WTC11 (cell line): ENCODE measurements at regions not wholly inside any gene's neighbourhood (a gene's known extent, or its start where the extent isn't known, plus 50 kb on each side); places are given as distances from the start of the nearest gene placed in this dataset.

Experiments
- ATAC-seq: fragments of 200-7000 bp; cut with Tn5 transposase; 2 replicates; pipeline ENCODE4 v1.10.0; 2021; ENCODE audit warnings: mild to moderate bottlenecking, moderate library complexity
- CTCF ChIA-PET: fragments of 300-600 bp; sonication (Branson Sonifier 250); formaldehyde crosslinking; loops from one replicate; lab custom pipeline; 2021; ENCODE audit warnings: antibody characterized with exemption; lab: Charles Lee
- POLR2A ChIA-PET: fragments of 350-600 bp; sonication (Branson Sonifier 250); formaldehyde crosslinking; loops from one replicate; lab custom pipeline; 2021; ENCODE audit warnings: antibody characterized with exemption; lab: Charles Lee
- DNase-seq: peaks from one replicate; pipeline ENCODE4 v3.0.0; 2021; ENCODE audit warnings: low spot score
- H3K27ac Mint-ChIP-seq: 2 replicates; pipeline ENCODE4 v1.8.0; 2021; ENCODE audit warnings: mixed read lengths
- H3K27me3 Mint-ChIP-seq: 2 replicates; pipeline ENCODE4 v1.8.0; 2021; ENCODE audit warnings: low read depth, mild to moderate bottlenecking, moderate library complexity, mixed read lengths
- H3K36me3 Mint-ChIP-seq: 2 replicates; pipeline ENCODE4 v1.8.0; 2021; ENCODE audit warnings: mixed read lengths
- H3K4me1 Mint-ChIP-seq: 2 replicates; pipeline ENCODE4 v1.8.0; 2022; ENCODE audit warnings: mixed read lengths
- H3K4me3 Mint-ChIP-seq: 2 replicates; pipeline ENCODE4 v1.8.0; 2021; ENCODE audit warnings: mild to moderate bottlenecking, moderate library complexity, mixed read lengths
- H3K9me3 Mint-ChIP-seq: 2 replicates; pipeline ENCODE4 v1.8.0; 2021; ENCODE audit warnings: mixed read lengths
- ATF6 ChIP-seq: sonication (generic); formaldehyde crosslinking; IDR thresholded peaks from 2 replicates; pipeline ENCODE4 v1.8.1; 2023; ENCODE audit warnings: mild to moderate bottlenecking, missing genetic modification reagents
- CBFB ChIP-seq: sonication (generic); formaldehyde crosslinking; IDR thresholded peaks from 2 replicates; pipeline ENCODE4 v1.8.1; 2022; ENCODE audit warnings: mild to moderate bottlenecking, low read depth, missing genetic modification reagents
- CREB1 ChIP-seq: sonication (generic); formaldehyde crosslinking; IDR thresholded peaks from 2 replicates; pipeline ENCODE4 v1.8.0; 2023; ENCODE audit warnings: mild to moderate bottlenecking, missing genetic modification reagents
- CREM ChIP-seq: sonication (generic); formaldehyde crosslinking; IDR thresholded peaks from 2 replicates; pipeline ENCODE4 v1.8.1; 2022; ENCODE audit warnings: mild to moderate bottlenecking, missing genetic modification reagents, moderate library complexity
- GRHL2 ChIP-seq: fragments of 250-450 bp; sonication (Bioruptor Pico); IDR thresholded peaks from 2 replicates; pipeline ENCODE4 v1.8.0; 2022; ENCODE audit warnings: mild to moderate bottlenecking, moderate library complexity; ENCODE audit not compliant: insufficient replicate concordance, severe bottlenecking
- GTF2I ChIP-seq: fragments of 250-450 bp; sonication (Bioruptor Pico); conservative IDR thresholded peaks from 2 replicates; pipeline ENCODE4 v1.4.0; 2021; ENCODE audit warnings: mild to moderate bottlenecking
- IRF2 ChIP-seq: sonication (generic); formaldehyde crosslinking; IDR thresholded peaks from 2 replicates; pipeline ENCODE4 v1.8.0; 2022; ENCODE audit warnings: low read depth, missing genetic modification reagents, borderline replicate concordance
- JUN ChIP-seq: sonication (generic); formaldehyde crosslinking; IDR thresholded peaks from 2 replicates; pipeline ENCODE4 v1.8.0; 2023; ENCODE audit warnings: mild to moderate bottlenecking, missing genetic modification reagents
- MYBL2 ChIP-seq: sonication (generic); formaldehyde crosslinking; IDR thresholded peaks from 2 replicates; pipeline ENCODE4 v1.8.1; 2023; ENCODE audit warnings: mild to moderate bottlenecking, moderate library complexity, missing genetic modification reagents
- NR3C1 ChIP-seq: sonication (generic); formaldehyde crosslinking; conservative IDR thresholded peaks from 2 replicates; pipeline ENCODE4 v1.8.1; 2023; ENCODE audit warnings: low read depth, mild to moderate bottlenecking, missing genetic modification reagents
- OVOL2 ChIP-seq: fragments of 250-450 bp; sonication (Bioruptor Pico); IDR thresholded peaks from 2 replicates; pipeline ENCODE4 v1.9.0; 2021; ENCODE audit warnings: mild to moderate bottlenecking, borderline replicate concordance
- RELA ChIP-seq: sonication (generic); formaldehyde crosslinking; IDR thresholded peaks from 2 replicates; pipeline ENCODE4 v1.8.1; 2022; ENCODE audit warnings: missing genetic modification reagents, mild to moderate bottlenecking, borderline replicate concordance
- RORB ChIP-seq: fragments of 250-450 bp; sonication (Bioruptor Pico); IDR thresholded peaks from 2 replicates; pipeline ENCODE4 v1.9.0; 2021; ENCODE audit warnings: mild to moderate bottlenecking
- ZBTB21 ChIP-seq: sonication (generic); formaldehyde crosslinking; IDR thresholded peaks from 2 replicates; pipeline ENCODE4 v1.8.1; 2023; ENCODE audit warnings: mild to moderate bottlenecking, missing genetic modification reagents, borderline replicate concordance
- ZNF121 ChIP-seq: sonication (generic); formaldehyde crosslinking; IDR thresholded peaks from 2 replicates; pipeline ENCODE4 v1.8.0; 2023; ENCODE audit warnings: missing genetic modification reagents
- ZNF396 ChIP-seq: fragments of 250-450 bp; sonication (Bioruptor Pico); IDR thresholded peaks from 2 replicates; pipeline ENCODE4 v1.8.0; 2021; ENCODE audit warnings: mild to moderate bottlenecking, moderate library complexity, borderline replicate concordance
- TF ChIP-seq, protein P1 (sequence below): sonication (generic); formaldehyde crosslinking; IDR thresholded peaks from 2 replicates; pipeline ENCODE4 v1.8.0; 2022; ENCODE audit warnings: mild to moderate bottlenecking, missing genetic modification reagents
- TF ChIP-seq, protein P2 (sequence below): sonication (generic); formaldehyde crosslinking; IDR thresholded peaks from 2 replicates; pipeline ENCODE4 v1.8.1; 2022; ENCODE audit warnings: low read depth, missing genetic modification reagents, borderline replicate concordance
- TF ChIP-seq, protein P3 (sequence below): fragments of 250-450 bp; sonication (Bioruptor Pico); IDR thresholded peaks from 2 replicates; pipeline ENCODE4 v1.9.0; 2021; ENCODE audit warnings: mild to moderate bottlenecking
- TF ChIP-seq, protein P4 (sequence below): sonication (generic); formaldehyde crosslinking; IDR thresholded peaks from 2 replicates; pipeline ENCODE4 v1.8.1; 2022; ENCODE audit warnings: mild to moderate bottlenecking, missing genetic modification reagents, moderate library complexity, borderline replicate concordance
- TF ChIP-seq, protein P5 (sequence below): sonication (generic); formaldehyde crosslinking; IDR thresholded peaks from 2 replicates; pipeline ENCODE4 v1.8.1; 2022; ENCODE audit warnings: missing genetic modification reagents, borderline replicate concordance

GRCh38 chr3:145750657-145751056 is 410.3 kb downstream of the PLOD2 start:
- POLR2A ChIA-PET = no interaction called here
- DNase-seq = no peak
- H3K36me3 Mint-ChIP-seq = no peaks in the 10 kb centered on the region
- H3K9me3 Mint-ChIP-seq = peaks cover 6% of the 10 kb centered on the region
- H3K27ac Mint-ChIP-seq = no peak overlapping the region
- no peak for ATAC-seq
- no peaks in the 10 kb centered on the region for H3K27me3 Mint-ChIP-seq
- TF ChIP-seq, protein P1, sequence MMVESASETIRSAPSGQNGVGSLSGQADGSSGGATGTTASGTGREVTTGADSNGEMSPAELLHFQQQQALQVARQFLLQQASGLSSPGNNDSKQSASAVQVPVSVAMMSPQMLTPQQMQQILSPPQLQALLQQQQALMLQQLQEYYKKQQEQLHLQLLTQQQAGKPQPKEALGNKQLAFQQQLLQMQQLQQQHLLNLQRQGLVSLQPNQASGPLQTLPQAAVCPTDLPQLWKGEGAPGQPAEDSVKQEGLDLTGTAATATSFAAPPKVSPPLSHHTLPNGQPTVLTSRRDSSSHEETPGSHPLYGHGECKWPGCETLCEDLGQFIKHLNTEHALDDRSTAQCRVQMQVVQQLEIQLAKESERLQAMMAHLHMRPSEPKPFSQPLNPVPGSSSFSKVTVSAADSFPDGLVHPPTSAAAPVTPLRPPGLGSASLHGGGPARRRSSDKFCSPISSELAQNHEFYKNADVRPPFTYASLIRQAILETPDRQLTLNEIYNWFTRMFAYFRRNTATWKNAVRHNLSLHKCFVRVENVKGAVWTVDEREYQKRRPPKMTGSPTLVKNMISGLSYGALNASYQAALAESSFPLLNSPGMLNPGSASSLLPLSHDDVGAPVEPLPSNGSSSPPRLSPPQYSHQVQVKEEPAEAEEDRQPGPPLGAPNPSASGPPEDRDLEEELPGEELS = no peak
- TF ChIP-seq MYBL2 (CRISPR knock-in tag) (no peak), CREB1 (CRISPR knock-in tag) (no peak), CBFB (CRISPR knock-in tag) (no peak), NR3C1 (CRISPR knock-in tag) (no peak), ZNF121 (CRISPR knock-in tag) (no peak), GTF2I (CRISPR knock-in tag) (no peak), ZNF396 (no peak), RORB (CRISPR knock-in tag) (no peak), ATF6 (CRISPR knock-in tag) (no peak), OVOL2 (no peak)
- TF ChIP-seq, protein P2, sequence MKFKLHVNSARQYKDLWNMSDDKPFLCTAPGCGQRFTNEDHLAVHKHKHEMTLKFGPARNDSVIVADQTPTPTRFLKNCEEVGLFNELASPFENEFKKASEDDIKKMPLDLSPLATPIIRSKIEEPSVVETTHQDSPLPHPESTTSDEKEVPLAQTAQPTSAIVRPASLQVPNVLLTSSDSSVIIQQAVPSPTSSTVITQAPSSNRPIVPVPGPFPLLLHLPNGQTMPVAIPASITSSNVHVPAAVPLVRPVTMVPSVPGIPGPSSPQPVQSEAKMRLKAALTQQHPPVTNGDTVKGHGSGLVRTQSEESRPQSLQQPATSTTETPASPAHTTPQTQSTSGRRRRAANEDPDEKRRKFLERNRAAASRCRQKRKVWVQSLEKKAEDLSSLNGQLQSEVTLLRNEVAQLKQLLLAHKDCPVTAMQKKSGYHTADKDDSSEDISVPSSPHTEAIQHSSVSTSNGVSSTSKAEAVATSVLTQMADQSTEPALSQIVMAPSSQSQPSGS (CRISPR knock-in tag) = no peak
- CTCF ChIA-PET = no interaction called here
- no peak overlapping the region for H3K4me3 Mint-ChIP-seq
- H3K4me1 Mint-ChIP-seq = no peaks in the 10 kb centered on the region

- ATAC-seq = no peak
- Mint-ChIP-seq H3K36me3 (no peaks in the 10 kb centered on the region), H3K27ac (no peak overlapping the region), H3K4me1 (no peaks in the 10 kb centered on the region), H3K27me3 (no peaks in the 10 kb centered on the region), H3K9me3 (peaks cover 6% of the 10 kb centered on the region), H3K4me3 (no peak overlapping the region)
- ChIA-PET POLR2A (no interaction called here), CTCF (no interaction called here)
- no peak for DNase-seq
- no peak for TF ChIP-seq RELA (CRISPR knock-in tag)
- TF ChIP-seq IRF2 (CRISPR knock-in tag) = no peak
- no peak for TF ChIP-seq CREM (CRISPR knock-in tag)
- TF ChIP-seq, protein P3, sequence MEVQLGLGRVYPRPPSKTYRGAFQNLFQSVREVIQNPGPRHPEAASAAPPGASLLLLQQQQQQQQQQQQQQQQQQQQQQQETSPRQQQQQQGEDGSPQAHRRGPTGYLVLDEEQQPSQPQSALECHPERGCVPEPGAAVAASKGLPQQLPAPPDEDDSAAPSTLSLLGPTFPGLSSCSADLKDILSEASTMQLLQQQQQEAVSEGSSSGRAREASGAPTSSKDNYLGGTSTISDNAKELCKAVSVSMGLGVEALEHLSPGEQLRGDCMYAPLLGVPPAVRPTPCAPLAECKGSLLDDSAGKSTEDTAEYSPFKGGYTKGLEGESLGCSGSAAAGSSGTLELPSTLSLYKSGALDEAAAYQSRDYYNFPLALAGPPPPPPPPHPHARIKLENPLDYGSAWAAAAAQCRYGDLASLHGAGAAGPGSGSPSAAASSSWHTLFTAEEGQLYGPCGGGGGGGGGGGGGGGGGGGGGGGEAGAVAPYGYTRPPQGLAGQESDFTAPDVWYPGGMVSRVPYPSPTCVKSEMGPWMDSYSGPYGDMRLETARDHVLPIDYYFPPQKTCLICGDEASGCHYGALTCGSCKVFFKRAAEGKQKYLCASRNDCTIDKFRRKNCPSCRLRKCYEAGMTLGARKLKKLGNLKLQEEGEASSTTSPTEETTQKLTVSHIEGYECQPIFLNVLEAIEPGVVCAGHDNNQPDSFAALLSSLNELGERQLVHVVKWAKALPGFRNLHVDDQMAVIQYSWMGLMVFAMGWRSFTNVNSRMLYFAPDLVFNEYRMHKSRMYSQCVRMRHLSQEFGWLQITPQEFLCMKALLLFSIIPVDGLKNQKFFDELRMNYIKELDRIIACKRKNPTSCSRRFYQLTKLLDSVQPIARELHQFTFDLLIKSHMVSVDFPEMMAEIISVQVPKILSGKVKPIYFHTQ (CRISPR knock-in tag) = no peak
- TF ChIP-seq, protein P4, sequence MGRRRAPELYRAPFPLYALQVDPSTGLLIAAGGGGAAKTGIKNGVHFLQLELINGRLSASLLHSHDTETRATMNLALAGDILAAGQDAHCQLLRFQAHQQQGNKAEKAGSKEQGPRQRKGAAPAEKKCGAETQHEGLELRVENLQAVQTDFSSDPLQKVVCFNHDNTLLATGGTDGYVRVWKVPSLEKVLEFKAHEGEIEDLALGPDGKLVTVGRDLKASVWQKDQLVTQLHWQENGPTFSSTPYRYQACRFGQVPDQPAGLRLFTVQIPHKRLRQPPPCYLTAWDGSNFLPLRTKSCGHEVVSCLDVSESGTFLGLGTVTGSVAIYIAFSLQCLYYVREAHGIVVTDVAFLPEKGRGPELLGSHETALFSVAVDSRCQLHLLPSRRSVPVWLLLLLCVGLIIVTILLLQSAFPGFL (CRISPR knock-in tag) = no peak
- TF ChIP-seq, protein P5, sequence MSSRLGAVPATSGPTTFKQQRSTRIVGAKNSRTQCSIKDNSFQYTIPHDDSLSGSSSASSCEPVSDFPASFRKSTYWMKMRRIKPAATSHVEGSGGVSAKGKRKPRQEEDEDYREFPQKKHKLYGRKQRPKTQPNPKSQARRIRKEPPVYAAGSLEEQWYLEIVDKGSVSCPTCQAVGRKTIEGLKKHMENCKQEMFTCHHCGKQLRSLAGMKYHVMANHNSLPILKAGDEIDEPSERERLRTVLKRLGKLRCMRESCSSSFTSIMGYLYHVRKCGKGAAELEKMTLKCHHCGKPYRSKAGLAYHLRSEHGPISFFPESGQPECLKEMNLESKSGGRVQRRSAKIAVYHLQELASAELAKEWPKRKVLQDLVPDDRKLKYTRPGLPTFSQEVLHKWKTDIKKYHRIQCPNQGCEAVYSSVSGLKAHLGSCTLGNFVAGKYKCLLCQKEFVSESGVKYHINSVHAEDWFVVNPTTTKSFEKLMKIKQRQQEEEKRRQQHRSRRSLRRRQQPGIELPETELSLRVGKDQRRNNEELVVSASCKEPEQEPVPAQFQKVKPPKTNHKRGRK (CRISPR knock-in tag) = no peak
- no peak for TF ChIP-seq GRHL2
- no peak for TF ChIP-seq ZBTB21 (CRISPR knock-in tag)
- TF ChIP-seq JUN (CRISPR knock-in tag) = no peak
- TF ChIP-seq, all 79 proteins: peak for 0
Observed at GRCh38 chr3:145752576-145752975, 408.4 kb downstream of the PLOD2 start.
